Vagina (tissue), 2 donors: ENCODE measurements at regions not wholly inside any gene's neighbourhood (a gene's known extent, or its start where the extent isn't known, plus 50 kb on each side); places are given as distances from the start of the nearest gene placed in this dataset.

ENCODE experiments used
- POLR2A ChIP-seq, 2 donors: fragments of 450-650 bp; IDR thresholded peaks; one replicate each; pipeline ENCODE4 v1.6.1; 2017; ENCODE audit warnings: antibody characterized with exemption in 2 of 2, mild to moderate bottlenecking in 2 of 2, moderate library complexity in 2 of 2
- POLR2AphosphoS5 ChIP-seq, 2 donors: sonication (generic); formaldehyde crosslinking; IDR thresholded peaks; one replicate each; pipeline ENCODE4 v1.9.0; 2017; ENCODE audit warnings: antibody characterized with exemption in 2 of 2, mild to moderate bottlenecking in 2 of 2, low read depth in 1 of 2; ENCODE audit not compliant: insufficient read depth in 1 of 2

- TF ChIP-seq POLR2A (IDR thresholded peaks at IDR 0.05) (no peak), POLR2AphosphoS5 (IDR thresholded peaks at IDR 0.05; ENCODE audit: insufficient read depth in 1 of 2, low read depth in 1 of 2) (no peak)
Observed at GRCh38 chr2:6700335-6700734, 165.4 kb downstream of the CMPK2 start.
